ENCODE measurements at regions not wholly inside any gene's neighbourhood (a gene's known extent, or its start where the extent isn't known, plus 50 kb on each side); places are given as distances from the start of the nearest gene placed in this dataset.

GRCh38 chr5:8773046-8773615 is 772.7 kb downstream of the SEMA5A start:
- no peak for DNase-seq (ENCODE audit: extremely low read depth, insufficient read length)
- no peak for TF ChIP-seq CTCF (IDR thresholded peaks at IDR 0.05; ENCODE audit: insufficient read depth, low read length, poor library complexity, severe bottlenecking)
- Histone ChIP-seq H3K27me3 (replicated peaks; ENCODE audit: control insufficient read depth, insufficient read depth, low read length) (no peaks in the 10 kb centered on the region; the same call in 1 of the 2 replicates), H3K36me3 (ENCODE audit: control insufficient read depth, insufficient read depth, low read length) (no peaks in the 10 kb centered on the region), H3K4me3 (replicated peaks; ENCODE audit: low read depth, low read length) (no peak overlapping the region)

GRCh38 chr5:8784692-8785091 is 761.2 kb downstream of the SEMA5A start:
- no peak for DNase-seq (ENCODE audit: extremely low read depth, insufficient read length)
- TF ChIP-seq CTCF (IDR thresholded peaks at IDR 0.05; ENCODE audit: insufficient read depth, low read length, poor library complexity, severe bottlenecking): no peak
- Histone ChIP-seq H3K27me3 (replicated peaks; ENCODE audit: control insufficient read depth, insufficient read depth, low read length) (no peaks in the 10 kb centered on the region), H3K4me3 (replicated peaks; ENCODE audit: low read depth, low read length) (no peak overlapping the region), H3K36me3 (ENCODE audit: control insufficient read depth, insufficient read depth, low read length) (no peaks in the 10 kb centered on the region)

GRCh38 chr5:8788246-8788645 is 757.6 kb downstream of the SEMA5A start:
- DNase-seq (ENCODE audit: extremely low read depth, insufficient read length): no peak
- no peak for TF ChIP-seq CTCF (IDR thresholded peaks at IDR 0.05; ENCODE audit: insufficient read depth, low read length, poor library complexity, severe bottlenecking)
- H3K27me3 ChIP-seq (replicated peaks; ENCODE audit: control insufficient read depth, insufficient read depth, low read length): no peaks in the 10 kb centered on the region
- no peaks in the 10 kb centered on the region for H3K36me3 ChIP-seq (ENCODE audit: control insufficient read depth, insufficient read depth, low read length)
- no peak overlapping the region for H3K4me3 ChIP-seq (replicated peaks; ENCODE audit: low read depth, low read length)

- no peak for DNase-seq (ENCODE audit: extremely low read depth, insufficient read length)
- no peaks in the 10 kb centered on the region for H3K27me3 ChIP-seq (replicated peaks; ENCODE audit: control insufficient read depth, insufficient read depth, low read length)
- H3K36me3 ChIP-seq (ENCODE audit: control insufficient read depth, insufficient read depth, low read length): no peaks in the 10 kb centered on the region
- H3K4me3 ChIP-seq (replicated peaks; ENCODE audit: low read depth, low read length): no peak overlapping the region
- no peak for TF ChIP-seq CTCF (IDR thresholded peaks at IDR 0.05; ENCODE audit: insufficient read depth, low read length, poor library complexity, severe bottlenecking)
Measured at GRCh38 chr5:8805653-8806052, 740.2 kb downstream of the SEMA5A start.

GRCh38 chr5:8807636-8808035 is 738.2 kb downstream of the SEMA5A start:
- H3K36me3 ChIP-seq (ENCODE audit: control insufficient read depth, insufficient read depth, low read length): no peaks in the 10 kb centered on the region
- no peak overlapping the region for H3K4me3 ChIP-seq (replicated peaks; ENCODE audit: low read depth, low read length)
- TF ChIP-seq CTCF (IDR thresholded peaks at IDR 0.05; ENCODE audit: insufficient read depth, low read length, poor library complexity, severe bottlenecking): no peak
- no peak for DNase-seq (ENCODE audit: extremely low read depth, insufficient read length)
- H3K27me3 ChIP-seq (replicated peaks; ENCODE audit: control insufficient read depth, insufficient read depth, low read length): no peaks in the 10 kb centered on the region

- no peaks in the 10 kb centered on the region for H3K36me3 ChIP-seq (ENCODE audit: control insufficient read depth, insufficient read depth, low read length)
- no peaks in the 10 kb centered on the region for H3K27me3 ChIP-seq (replicated peaks; ENCODE audit: control insufficient read depth, insufficient read depth, low read length)
- TF ChIP-seq CTCF (IDR thresholded peaks at IDR 0.05; ENCODE audit: insufficient read depth, low read length, poor library complexity, severe bottlenecking): no peak
- DNase-seq (ENCODE audit: extremely low read depth, insufficient read length): no peak
- no peak overlapping the region for H3K4me3 ChIP-seq (replicated peaks; ENCODE audit: low read depth, low read length)
Measured at GRCh38 chr5:8811581-8811980, 734.3 kb downstream of the SEMA5A start.

Measured in GM06990 (cell line).